Ishikawa (cell line): ENCODE measurements at regions not wholly inside any gene's neighbourhood (a gene's known extent, or its start where the extent isn't known, plus 50 kb on each side); places are given as distances from the start of the nearest gene placed in this dataset.

Source experiments
- CEBPB ChIP-seq: IDR thresholded peaks from 2 replicates; pipeline ENCODE4 v1.6.1; 2012
- CREB1 ChIP-seq: IDR thresholded peaks from 2 replicates; pipeline ENCODE4 v1.6.1; 2012; ENCODE audit warnings: low read depth
- EGR1 ChIP-seq: IDR thresholded peaks from 2 replicates; pipeline ENCODE4 v1.6.1; 2012
- EP300 ChIP-seq: IDR thresholded peaks from 2 replicates; pipeline ENCODE4 v1.6.1; 2012; ENCODE audit warnings: borderline replicate concordance
- FOXM1 ChIP-seq: IDR thresholded peaks from 2 replicates; pipeline ENCODE4 v1.6.1; 2012; ENCODE audit warnings: low read depth, borderline replicate concordance
- MAX ChIP-seq: IDR thresholded peaks from 2 replicates; pipeline ENCODE4 v1.6.1; 2012
- NFIC ChIP-seq: IDR thresholded peaks from 2 replicates; pipeline ENCODE4 v1.6.1; 2012
- RAD21 ChIP-seq: IDR thresholded peaks from 2 replicates; pipeline ENCODE4 v1.6.1; 2012; ENCODE audit warnings: low read depth
- TAF1 ChIP-seq: IDR thresholded peaks from 2 replicates; pipeline ENCODE4 v1.6.1; 2012; ENCODE audit warnings: low read depth, mild to moderate bottlenecking
- TCF12 ChIP-seq: IDR thresholded peaks from 2 replicates; pipeline ENCODE4 v1.6.1; 2012; ENCODE audit warnings: low read depth
- TEAD4 ChIP-seq: IDR thresholded peaks from 2 replicates; pipeline ENCODE4 v1.6.1; 2012
- USF1 ChIP-seq: IDR thresholded peaks from 2 replicates; pipeline ENCODE4 v1.6.1; 2012
- YY1 ChIP-seq: IDR thresholded peaks from 2 replicates; pipeline ENCODE4 v1.6.1; 2012; ENCODE audit warnings: low read depth
- ZBTB7A ChIP-seq: IDR thresholded peaks from 2 replicates; pipeline ENCODE4 v1.6.1; 2012; ENCODE audit warnings: low read depth
- TF ChIP-seq, protein P1 (sequence below): IDR thresholded peaks from 2 replicates; pipeline ENCODE4 v1.6.1; 2012; ENCODE audit warnings: low read depth, mild to moderate bottlenecking

DNA sequence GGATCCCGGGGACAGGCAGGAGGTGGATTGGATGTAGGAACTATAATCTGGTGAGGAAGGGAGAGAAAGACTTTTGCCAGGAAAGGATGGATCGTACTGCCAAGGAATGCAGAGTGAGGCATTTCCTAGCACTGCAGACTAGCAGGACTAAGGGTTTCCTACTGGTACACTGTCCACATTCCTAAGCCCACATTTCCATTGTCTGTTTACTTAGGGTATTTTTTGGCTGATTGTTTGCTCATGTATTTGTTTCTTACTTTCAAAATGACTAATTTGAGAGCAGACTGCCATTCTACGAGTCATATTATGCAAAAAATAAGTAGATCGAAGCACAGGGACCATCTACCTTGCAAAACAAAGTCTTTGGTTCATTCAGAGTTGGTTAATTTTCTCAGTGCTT lies 1029.5 kb upstream of the NR2F2 start:
- no peak for TF ChIP-seq RAD21
- no peak for TF ChIP-seq TEAD4

DNA sequence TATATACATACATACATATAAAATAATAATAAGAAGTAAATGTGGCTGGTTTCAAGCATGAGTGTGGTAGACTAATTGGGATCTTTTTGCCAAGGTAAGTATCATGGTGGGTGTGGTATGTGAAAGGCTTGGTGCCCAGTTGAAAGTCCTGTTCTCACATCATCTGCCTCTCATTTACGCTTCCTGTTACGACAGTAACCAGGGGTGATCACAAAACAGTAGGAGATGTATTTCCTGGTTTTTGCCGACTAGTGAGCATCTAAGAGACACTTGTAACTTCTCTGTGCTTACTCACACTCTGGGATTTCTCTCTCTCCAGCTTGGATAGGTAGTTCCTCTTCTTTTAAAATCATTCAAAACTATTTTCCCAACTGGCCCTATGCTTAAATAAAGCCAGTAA lies 1028.3 kb upstream of the NR2F2 start:
- TF ChIP-seq MAX (no peak), NFIC (no peak), CEBPB (no peak), EP300 (no peak)
- TF ChIP-seq, protein P1, sequence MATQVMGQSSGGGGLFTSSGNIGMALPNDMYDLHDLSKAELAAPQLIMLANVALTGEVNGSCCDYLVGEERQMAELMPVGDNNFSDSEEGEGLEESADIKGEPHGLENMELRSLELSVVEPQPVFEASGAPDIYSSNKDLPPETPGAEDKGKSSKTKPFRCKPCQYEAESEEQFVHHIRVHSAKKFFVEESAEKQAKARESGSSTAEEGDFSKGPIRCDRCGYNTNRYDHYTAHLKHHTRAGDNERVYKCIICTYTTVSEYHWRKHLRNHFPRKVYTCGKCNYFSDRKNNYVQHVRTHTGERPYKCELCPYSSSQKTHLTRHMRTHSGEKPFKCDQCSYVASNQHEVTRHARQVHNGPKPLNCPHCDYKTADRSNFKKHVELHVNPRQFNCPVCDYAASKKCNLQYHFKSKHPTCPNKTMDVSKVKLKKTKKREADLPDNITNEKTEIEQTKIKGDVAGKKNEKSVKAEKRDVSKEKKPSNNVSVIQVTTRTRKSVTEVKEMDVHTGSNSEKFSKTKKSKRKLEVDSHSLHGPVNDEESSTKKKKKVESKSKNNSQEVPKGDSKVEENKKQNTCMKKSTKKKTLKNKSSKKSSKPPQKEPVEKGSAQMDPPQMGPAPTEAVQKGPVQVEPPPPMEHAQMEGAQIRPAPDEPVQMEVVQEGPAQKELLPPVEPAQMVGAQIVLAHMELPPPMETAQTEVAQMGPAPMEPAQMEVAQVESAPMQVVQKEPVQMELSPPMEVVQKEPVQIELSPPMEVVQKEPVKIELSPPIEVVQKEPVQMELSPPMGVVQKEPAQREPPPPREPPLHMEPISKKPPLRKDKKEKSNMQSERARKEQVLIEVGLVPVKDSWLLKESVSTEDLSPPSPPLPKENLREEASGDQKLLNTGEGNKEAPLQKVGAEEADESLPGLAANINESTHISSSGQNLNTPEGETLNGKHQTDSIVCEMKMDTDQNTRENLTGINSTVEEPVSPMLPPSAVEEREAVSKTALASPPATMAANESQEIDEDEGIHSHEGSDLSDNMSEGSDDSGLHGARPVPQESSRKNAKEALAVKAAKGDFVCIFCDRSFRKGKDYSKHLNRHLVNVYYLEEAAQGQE, result no peak

- TF ChIP-seq FOXM1, result no peak
- no peak for TF ChIP-seq EGR1
- no peak for TF ChIP-seq EP300
- TF ChIP-seq ZBTB7A, result no peak
- no peak for TF ChIP-seq CREB1
- no peak for TF ChIP-seq USF1
- TF ChIP-seq TAF1, result no peak
- no peak for TF ChIP-seq CEBPB
Measured at GRCh38 chr15:95302809-95303208, 1027.7 kb upstream of the NR2F2 start.

DNA sequence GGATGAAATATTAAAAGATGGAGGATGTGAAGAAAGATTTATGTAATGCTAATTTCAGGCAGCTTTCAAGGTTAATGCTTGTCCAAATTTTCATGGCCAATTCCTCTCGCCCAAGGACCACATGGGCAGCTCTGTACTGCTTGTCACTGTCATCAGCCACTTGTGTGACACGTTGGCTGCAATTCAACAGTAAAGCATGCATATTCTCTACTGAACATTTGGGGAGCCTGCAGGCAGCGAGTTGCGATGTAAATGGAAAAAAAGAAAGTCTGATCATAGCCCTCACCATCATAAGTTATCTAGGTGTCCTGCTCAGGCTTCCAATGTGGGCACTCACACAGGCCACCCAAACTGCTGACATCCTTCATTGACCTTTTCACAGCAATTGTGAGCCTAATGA lies 1026.8 kb upstream of the NR2F2 start:
- TF ChIP-seq TCF12 (no peak), CREB1 (no peak), TEAD4 (no peak), EP300 (no peak), MAX (no peak), YY1 (no peak), EGR1 (no peak)

- no peak for TF ChIP-seq ZBTB7A
- no peak for TF ChIP-seq USF1
- TF ChIP-seq, protein P1, result no peak
- TF ChIP-seq MAX, result no peak
- no peak for TF ChIP-seq TCF12
- no peak for TF ChIP-seq RAD21
- no peak for TF ChIP-seq CEBPB
- TF ChIP-seq TEAD4, result no peak
- no peak for TF ChIP-seq EGR1
- TF ChIP-seq TAF1, result no peak
- TF ChIP-seq NFIC, result no peak
- TF ChIP-seq CREB1, result no peak
- TF ChIP-seq FOXM1, result no peak
- no peak for TF ChIP-seq EP300
- TF ChIP-seq YY1, result no peak
Measured at GRCh38 chr15:95304151-95304946, 1026.2 kb upstream of the NR2F2 start.

DNA sequence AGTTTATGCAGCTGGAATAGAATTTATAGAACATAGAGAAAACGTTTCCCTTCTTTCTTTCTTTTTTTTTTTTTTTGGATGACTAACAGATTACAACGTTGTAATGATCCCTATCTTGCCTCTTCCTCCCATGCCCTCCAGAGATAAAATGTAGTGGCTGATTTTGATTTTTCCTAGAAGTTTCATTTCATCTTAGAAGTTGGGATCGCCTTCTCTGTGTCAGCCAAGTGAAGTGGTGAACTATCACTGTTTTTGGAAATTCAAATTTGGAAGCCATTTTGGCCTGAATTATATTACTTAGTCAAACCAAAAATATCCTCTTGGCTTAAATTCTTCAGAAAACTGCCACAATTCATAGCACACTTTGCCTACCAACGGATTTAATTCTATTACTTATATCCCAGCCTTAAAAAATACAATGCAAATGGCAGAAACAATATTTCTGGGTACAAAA lies 1025.5 kb upstream of the NR2F2 start:
- TF ChIP-seq YY1, result no peak
- TF ChIP-seq, protein P1, result no peak
- no peak for TF ChIP-seq EP300
- no peak for TF ChIP-seq TEAD4
- TF ChIP-seq TCF12, result no peak
